PC-3 (cell line): ENCODE measurements at regions not wholly inside any gene's neighbourhood (a gene's known extent, or its start where the extent isn't known, plus 50 kb on each side); places are given as distances from the start of the nearest gene placed in this dataset.

ENCODE experiments used
- CTCF ChIP-seq: fragments of 300-600 bp; sonication (generic); conservative IDR thresholded peaks from 2 replicates; pipeline ENCODE4 v1.5.1; 2017; ENCODE audit warnings: antibody characterized with exemption, low read depth, mild to moderate bottlenecking, low read length
- EZH2 ChIP-seq: fragments of 300-600 bp; sonication (generic); IDR thresholded peaks from one replicate; pipeline ENCODE4 v1.6.1; 2017; ENCODE audit warnings: antibody characterized with exemption, mild to moderate bottlenecking, low read length; ENCODE audit not compliant: unreplicated experiment

- TF ChIP-seq CTCF (no peak), EZH2 (no peak)
Observed at GRCh38 chr5:18088020-18088579, 453.8 kb downstream of the TAF11L14 start.
